ENCODE measurements at regions not wholly inside any gene's neighbourhood (a gene's known extent, or its start where the extent isn't known, plus 50 kb on each side); places are given as distances from the start of the nearest gene placed in this dataset.
A peak's percentile ranks its signal among the peaks of the same experiment; 100 is the strongest.
"Not testable (repeated sequence)": the region's sequence is repeated elsewhere in the genome, so short reads cannot be mapped to it uniquely, and the experiment has no call there.

DNA sequence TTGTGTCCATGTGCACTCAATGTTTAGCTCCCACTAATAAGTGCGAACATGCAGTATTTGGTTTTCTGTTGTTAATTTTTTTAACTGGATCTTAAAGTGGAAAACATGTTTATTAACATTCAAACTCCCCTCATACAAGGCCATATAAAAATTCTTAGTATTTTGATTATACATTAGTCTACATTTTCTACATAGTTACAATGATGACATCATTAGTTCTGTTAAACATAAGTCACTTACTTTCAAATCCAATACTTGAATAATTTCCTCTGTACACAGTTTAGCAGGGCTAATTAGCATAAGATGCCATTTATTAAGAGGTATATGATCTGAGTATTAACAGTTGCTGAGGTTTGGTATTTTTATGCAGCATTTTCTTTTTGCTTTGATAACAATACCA, 91.3 kb upstream of the CCDC39 start:
- H3K27ac ChIP-seq: no peak overlapping the region
- TF ChIP-seq ZFX (IDR thresholded peaks at IDR 0.05; ENCODE audit: borderline replicate concordance): no peak
- TF ChIP-seq, protein P1, sequence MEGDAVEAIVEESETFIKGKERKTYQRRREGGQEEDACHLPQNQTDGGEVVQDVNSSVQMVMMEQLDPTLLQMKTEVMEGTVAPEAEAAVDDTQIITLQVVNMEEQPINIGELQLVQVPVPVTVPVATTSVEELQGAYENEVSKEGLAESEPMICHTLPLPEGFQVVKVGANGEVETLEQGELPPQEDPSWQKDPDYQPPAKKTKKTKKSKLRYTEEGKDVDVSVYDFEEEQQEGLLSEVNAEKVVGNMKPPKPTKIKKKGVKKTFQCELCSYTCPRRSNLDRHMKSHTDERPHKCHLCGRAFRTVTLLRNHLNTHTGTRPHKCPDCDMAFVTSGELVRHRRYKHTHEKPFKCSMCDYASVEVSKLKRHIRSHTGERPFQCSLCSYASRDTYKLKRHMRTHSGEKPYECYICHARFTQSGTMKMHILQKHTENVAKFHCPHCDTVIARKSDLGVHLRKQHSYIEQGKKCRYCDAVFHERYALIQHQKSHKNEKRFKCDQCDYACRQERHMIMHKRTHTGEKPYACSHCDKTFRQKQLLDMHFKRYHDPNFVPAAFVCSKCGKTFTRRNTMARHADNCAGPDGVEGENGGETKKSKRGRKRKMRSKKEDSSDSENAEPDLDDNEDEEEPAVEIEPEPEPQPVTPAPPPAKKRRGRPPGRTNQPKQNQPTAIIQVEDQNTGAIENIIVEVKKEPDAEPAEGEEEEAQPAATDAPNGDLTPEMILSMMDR (IDR thresholded peaks at IDR 0.05): no peak

DNA sequence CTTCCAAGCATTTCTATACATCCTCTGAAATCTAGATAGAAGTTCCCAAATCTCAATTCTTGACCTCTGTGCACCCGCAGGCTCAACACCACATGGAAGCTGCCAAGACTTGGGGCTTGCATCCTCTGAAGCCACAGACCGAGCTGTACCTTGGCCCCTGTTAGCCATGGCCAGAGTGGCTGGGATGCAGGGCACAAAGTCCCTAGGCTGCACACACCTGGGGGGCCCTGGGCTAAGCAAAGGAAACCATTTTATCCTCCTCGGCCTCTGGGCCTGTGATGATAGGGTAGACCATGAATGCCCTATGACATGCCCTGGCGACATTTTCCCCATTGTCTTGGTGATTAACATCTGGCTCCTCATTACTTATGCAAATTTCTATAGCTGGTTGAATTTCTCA, 97.1 kb upstream of the CCDC39 start:
- TF ChIP-seq ZFX (IDR thresholded peaks at IDR 0.05; ENCODE audit: borderline replicate concordance): no peak
- TF ChIP-seq, protein P1 (IDR thresholded peaks at IDR 0.05): no peak
- no peak overlapping the region for H3K27ac ChIP-seq

DNA sequence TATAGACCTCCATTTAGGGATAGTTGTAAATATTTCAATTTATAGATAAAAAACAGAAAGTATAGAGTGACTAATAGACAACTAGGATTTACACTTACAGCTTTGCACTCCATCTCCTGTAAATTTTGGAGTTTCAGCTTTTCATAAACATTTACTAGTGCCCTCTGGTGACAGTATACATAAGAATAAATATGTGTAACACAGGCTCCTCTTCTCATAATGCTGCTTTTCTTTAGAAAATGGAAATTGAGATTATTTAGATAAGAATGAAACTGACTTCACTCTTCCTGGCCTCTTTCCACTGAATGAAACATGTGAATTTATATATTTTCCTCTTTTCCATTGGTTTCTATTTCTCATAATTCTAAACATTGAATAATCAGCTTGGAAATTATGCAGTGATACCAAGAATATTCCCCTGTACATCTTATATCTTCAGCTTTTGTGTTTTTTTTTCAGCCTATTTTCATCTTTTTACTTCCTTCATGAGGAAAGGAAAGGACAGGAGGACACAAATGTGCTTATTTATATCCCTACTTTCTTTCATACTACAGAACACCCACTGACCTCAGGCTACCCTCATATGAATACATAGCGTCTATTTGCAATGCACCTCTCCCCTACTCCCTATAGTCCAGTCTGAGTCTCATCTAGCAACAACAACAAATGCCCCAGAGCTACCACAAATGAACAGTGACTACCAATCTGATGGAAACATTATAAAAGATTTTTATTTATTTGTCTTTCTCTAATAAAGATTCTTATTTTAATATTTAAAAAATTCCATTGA, 103.1 kb upstream of the CCDC39 start:
- no peak for TF ChIP-seq ZFX (IDR thresholded peaks at IDR 0.05; ENCODE audit: borderline replicate concordance)
- TF ChIP-seq, protein P1 (IDR thresholded peaks at IDR 0.05): no peak
- no peak overlapping the region for H3K27ac ChIP-seq

DNA sequence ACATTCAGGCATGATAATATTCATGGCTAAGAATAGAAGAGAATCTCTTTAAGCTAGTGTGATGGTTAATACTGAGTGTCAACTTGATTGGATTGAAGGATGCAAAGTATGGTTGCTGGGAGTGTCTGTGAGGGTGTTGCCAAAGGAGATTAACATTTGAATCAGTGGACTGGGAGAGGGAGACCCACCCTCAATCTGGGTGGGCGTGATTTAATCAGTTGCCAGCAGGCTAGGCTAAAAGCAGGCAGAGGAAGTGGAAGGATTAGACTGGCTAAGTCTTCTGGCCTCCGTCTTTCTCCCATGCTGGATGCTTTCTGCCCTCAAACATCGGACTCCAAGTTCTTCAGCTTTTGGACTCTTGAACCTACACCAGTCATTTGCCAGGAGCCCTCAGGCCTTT, 106.9 kb upstream of the CCDC39 start:
- not testable (repeated sequence) for H3K27ac ChIP-seq

DNA sequence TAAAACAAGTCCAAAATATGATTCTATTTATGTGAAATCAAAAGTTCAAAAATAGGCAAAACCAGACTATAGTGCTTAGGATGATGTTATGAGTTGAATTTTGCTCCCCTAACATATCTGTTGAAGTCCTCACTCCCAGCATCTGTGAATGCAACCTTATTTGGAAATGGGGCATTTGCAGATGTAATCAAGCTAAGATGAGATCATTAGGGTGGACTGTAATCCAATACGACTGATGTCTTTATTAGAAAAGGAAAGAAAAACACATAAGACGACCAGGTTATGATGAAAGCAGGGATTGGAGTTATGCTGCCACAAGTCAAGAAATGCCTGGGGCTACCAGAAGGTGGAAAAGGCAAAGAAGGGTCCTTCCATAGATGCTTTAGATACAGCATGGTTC, 110.5 kb upstream of the CCDC39 start:
- no peak for TF ChIP-seq ZFX (IDR thresholded peaks at IDR 0.05; ENCODE audit: borderline replicate concordance)
- TF ChIP-seq, protein P1 (IDR thresholded peaks at IDR 0.05): no peak
- H3K27ac ChIP-seq: no peak overlapping the region

DNA sequence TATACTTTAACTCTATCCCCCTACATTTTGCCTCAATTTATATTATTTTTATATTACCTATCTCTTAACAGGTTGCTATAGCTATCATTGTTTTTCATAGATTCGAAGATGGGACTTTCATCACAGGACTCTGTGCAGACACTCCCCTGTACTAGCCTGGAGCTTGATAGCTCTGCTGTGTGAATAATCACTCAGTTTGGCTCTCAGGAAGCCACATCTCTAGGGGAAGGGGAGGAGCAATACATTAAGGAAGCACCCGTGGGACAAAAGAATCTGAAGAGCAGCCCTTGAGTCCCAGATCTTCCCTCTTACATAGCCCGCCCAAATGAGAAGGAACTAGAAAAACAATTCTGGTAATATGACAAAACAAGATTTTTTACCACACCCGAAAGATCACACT, 114.3 kb upstream of the FXR1 start:
- TF ChIP-seq, protein P1 (IDR thresholded peaks at IDR 0.05): no peak
- TF ChIP-seq ZFX (IDR thresholded peaks at IDR 0.05; ENCODE audit: borderline replicate concordance): no peak
- no peak overlapping the region for H3K27ac ChIP-seq

DNA sequence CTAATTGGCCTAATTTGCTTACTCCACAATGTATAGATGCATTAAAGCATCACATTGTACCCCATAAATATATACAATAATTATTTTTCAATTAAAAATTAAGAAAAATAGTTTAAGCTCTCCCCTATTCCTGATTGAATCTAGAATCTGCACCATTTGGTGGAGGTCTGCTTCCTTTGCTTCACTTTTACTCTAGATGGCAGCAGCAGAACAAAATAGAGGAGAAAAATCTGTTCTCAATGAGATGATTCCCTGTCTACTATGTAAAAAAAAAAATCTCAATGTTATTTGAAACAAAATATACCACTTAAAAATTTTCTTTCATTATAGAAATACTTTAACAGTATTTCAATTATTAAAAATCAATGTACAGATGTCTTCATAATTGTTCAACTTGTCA, 109.6 kb upstream of the FXR1 start:
- TF ChIP-seq, protein P1 (IDR thresholded peaks at IDR 0.05): peak; percentile 69
- TF ChIP-seq ZFX (IDR thresholded peaks at IDR 0.05; ENCODE audit: borderline replicate concordance): no peak
- H3K27ac ChIP-seq: no peak overlapping the region

DNA sequence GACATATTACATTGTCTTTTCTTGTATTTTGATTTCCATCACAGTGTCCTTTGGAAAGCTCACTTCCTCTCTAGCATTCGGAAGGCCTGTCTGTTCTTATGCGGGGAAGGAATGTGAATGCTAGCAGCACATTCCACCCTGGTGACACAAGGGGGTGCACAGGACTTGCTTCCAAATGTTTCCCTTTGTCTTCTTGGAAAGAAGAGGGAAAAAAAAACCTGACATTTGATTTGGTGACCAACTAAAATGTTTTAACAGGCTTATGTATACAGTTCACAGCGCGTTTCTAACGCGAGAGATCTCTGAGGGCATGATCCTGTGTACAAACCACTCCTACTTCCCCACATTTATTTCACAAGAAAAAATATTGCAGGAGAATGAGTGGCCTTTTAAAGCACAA, 107.6 kb upstream of the FXR1 start:
- H3K27ac ChIP-seq: no peak overlapping the region
- TF ChIP-seq, protein P1 (IDR thresholded peaks at IDR 0.05): no peak
- TF ChIP-seq ZFX (IDR thresholded peaks at IDR 0.05; ENCODE audit: borderline replicate concordance): no peak
